GM19035 (cell line): ENCODE measurements at regions not wholly inside any gene's neighbourhood (a gene's known extent, or its start where the extent isn't known, plus 50 kb on each side); places are given as distances from the start of the nearest gene placed in this dataset.

Source experiments
- ATAC-seq: cut with Tn5 transposase; IDR thresholded peaks from one replicate; pipeline ENCODE4 v1.9.1; 2021; ENCODE audit not compliant: unreplicated experiment

DNA sequence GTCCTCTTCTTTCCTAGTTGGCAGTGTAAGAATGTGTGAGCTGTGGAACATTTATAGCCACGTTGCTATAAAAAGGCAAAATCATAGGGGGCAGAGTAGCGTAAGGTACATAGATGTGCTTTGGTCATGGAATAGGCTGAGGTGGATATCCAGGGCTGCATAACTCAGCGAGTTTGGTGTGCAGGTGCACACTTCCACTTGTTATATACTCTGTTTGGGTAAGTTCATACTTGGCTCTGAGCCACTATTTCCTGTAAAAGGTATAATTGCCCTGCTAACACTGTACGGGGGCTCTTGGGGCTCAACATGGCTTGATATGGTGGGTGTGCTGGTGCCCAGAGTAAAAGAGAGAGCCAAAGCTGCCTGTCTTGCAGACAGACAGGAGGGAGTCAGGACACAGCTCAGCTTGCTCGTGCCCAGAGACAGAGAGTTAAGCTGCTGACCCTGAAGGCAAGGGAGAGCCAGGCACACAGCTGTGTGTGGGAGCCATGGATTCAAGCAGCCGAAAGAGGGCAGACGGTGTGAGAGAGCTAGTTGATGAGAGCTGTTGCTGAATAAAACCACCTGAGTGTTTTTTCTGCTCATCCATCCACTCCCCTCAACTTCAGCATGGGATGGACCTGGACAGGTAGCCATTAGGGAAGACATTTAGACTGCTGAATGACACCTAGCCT, 126.7 kb downstream of the DKK1 start:
- ATAC-seq = no peak

- ATAC-seq = no peak
These were observed 128.5 kb downstream of the DKK1 start for GRCh38 chr10:52442576-52442975.

DNA sequence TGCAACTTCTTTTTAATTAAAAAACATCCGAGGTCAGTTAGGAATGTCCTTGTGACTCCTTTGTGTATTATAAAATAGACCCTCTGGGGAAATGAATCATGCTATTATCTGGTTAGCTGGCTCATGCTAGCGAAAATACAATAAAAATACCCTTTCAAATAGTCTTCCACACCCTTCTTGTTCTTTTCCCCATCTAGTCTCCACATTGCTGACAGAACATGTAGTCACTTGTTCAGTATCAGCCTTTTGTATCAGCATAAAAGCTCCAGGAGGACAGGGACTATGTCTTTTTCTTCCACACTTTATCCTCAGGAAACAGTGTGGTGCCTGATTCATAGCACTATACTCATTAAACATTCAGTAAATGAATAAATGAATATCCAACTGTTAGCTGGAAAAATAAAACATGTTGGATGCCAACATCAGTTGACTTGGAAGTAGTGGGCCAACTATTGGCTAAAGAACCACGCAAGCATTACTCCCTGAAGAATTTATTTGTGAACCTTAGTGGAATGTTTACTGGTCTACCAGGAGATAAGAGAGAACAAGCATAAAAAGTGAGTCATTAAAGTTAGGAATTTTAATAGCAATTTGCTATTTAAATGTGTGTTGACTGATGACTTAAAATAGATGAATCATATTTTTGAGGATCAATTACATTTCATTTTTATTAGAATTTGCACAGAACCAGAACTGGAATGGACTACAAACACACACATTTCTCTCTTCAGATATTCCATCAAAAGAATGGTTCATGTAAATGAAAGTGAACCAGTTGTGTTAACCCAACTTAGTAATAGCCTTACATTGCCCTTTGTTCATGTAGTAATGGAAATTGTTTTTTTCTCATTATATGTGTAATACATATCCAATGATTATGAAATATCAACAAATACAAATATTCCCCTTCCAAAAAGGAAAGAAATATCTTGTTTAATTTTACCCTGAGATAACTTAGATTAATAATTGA, 129.6 kb downstream of the DKK1 start:
- ATAC-seq = no peak

- ATAC-seq = no peak
These were observed 132.3 kb downstream of the DKK1 start for GRCh38 chr10:52446391-52446790.

GRCh38 chr10:52447931-52448353, 133.9 kb downstream of the DKK1 start:
- no peak for ATAC-seq

DNA sequence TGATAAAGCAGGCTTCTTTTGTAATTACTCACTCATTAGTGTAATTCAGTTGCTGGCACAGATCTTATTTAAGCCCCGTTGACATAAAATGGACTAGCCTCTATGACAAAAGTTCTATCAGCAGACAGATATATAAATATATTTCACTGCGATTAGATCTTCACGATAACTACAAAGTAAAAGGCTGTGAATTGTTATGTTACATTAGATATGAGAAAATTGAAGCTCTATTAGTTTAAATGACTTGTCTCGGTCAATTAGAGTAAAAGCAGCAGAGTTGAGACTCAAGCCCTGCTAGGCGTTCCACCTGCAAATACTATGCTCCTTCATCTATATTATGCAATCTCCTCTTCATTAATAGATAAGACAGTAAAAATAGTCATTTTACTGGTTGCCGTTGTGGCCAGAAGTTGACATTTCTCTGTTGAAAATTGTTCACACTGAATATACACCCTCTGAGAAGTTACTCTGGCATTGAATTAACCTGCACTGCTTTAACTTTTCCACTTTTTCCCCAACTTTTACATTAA, 136.7 kb downstream of the DKK1 start:
- ATAC-seq = no peak

DNA sequence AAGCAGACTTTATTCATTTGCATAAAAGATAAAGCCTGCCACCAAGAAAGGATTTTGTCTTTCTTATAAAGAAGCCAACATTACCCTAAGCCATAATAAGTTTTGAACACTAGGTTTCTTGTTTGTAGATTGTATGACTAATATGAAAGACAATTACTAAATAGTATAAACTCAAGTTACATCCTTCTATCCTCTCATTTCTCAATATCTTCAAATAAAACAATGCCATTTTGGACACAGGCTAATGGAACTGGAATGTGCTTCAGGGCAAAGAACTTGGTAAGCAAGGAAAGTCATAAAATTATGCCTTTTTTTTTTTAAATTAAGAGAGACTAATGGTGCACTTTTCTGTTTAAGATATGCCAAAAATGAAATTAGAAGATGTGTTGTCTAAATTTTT, 137.7 kb downstream of the DKK1 start:
- ATAC-seq = no peak

DNA sequence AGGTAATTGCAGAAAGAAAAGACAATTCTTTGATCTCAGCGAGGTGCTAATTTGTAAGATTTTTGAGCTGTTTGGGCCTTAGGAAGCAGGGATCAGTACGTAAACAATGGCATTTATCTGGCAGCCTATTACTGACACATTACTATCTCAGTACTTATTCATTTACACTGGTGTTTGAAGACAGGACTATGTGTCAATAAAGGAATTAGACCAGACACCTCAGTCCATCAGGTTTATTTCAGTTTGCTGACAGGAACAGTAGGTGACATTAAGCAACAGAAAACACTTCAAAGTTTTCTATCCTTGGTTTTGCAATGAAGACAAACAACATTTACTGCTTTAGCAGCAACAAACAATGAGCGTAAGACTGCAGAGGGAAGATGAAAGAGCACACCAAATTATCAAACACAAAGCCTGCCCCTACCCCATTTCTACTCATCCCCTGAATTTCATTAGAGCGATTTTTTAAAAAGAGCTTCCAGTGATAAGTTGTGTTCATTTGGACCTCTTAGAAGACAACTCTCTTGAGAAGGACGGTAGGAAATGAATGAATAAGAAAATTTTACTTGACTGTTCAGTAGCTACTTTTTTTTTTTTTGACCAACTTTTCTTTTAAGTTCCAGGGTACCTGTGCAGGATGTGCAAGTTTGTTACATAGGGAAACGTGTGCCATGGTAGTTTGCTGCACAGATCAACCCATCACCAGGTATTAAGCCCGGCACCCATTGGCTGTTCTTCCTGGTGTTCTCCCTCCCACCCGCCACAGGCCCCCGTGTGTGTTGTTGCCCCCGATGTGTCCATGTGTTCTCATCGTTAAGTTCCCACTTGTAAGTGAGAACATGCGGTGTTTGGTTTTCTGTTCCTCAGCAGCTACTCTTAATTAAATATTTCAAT, 138.8 kb downstream of the DKK1 start:
- no peak for ATAC-seq

- no peak for ATAC-seq
These were observed 139.4 kb downstream of the DKK1 start for GRCh38 chr10:52453501-52453900.

DNA sequence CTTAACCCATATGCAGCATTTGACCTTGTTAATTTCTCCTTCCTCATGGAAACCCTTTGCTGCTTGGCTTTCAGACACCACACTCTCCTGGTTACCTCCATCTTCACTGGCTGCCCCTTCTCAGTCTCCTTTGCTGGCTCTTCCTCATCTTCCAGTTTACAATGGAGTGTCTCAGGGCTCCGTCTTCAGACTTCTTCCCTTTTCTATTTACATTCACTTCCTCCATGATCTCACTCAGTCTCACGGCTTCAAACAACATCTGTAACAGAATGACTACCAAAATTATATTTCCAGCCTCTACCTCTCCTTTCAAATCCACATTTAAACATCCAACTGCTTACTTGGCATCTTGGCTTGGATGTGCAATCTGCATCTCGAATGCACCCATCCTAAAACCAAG, 140.4 kb downstream of the DKK1 start:
- ATAC-seq = no peak

GRCh38 chr10:52455098-52455497, 141.0 kb downstream of the DKK1 start:
- ATAC-seq = no peak

GRCh38 chr10:52459097-52459496, 145.0 kb downstream of the DKK1 start:
- ATAC-seq = no peak

DNA sequence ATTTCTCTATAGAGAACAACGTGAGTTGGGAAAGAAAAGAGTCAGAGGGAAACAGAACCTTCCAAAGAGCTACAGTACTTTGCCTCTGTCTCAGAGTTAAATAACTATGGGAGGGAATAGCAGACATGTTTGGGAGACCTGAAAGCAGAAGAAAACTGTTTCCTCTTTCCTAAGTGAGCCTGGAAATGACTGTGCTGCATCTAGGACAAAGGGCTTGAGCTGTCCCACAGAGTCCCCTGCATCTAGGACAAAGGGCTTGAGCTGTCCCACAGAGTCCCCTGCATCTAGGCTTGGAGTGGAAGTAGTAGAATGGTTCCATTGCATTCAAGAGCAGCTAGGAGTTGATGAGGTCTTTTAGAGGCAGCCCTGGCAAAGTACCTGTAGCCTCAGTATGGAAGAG, 149.7 kb downstream of the DKK1 start:
- ATAC-seq = no peak

- ATAC-seq = no peak
These were observed 150.5 kb downstream of the DKK1 start for GRCh38 chr10:52464368-52465124.

- no peak for ATAC-seq
These were observed 151.1 kb downstream of the DKK1 start for GRCh38 chr10:52465202-52465601.

DNA sequence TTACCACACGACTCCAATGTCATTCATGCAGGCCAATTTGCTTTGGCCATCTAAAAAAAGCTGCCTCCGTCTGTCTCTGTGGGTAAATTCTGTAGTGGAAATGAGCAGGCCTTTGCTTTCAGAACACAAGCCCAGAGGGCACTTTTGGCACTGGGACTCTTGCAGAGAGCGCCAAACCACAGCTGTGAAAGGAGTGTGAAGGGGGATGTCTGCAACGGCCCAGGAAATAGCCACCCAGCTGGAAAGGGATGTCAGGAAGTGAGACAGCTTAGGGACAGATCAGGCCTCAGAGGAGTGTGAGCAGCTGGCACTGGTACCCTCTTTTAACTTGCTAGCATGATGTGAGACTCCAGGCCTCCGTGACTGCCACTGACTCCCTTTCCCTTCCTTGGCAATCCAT, 152.4 kb downstream of the DKK1 start:
- no peak for ATAC-seq

GRCh38 chr10:52469970-52470705, 156.1 kb downstream of the DKK1 start:
- ATAC-seq = no peak

DNA sequence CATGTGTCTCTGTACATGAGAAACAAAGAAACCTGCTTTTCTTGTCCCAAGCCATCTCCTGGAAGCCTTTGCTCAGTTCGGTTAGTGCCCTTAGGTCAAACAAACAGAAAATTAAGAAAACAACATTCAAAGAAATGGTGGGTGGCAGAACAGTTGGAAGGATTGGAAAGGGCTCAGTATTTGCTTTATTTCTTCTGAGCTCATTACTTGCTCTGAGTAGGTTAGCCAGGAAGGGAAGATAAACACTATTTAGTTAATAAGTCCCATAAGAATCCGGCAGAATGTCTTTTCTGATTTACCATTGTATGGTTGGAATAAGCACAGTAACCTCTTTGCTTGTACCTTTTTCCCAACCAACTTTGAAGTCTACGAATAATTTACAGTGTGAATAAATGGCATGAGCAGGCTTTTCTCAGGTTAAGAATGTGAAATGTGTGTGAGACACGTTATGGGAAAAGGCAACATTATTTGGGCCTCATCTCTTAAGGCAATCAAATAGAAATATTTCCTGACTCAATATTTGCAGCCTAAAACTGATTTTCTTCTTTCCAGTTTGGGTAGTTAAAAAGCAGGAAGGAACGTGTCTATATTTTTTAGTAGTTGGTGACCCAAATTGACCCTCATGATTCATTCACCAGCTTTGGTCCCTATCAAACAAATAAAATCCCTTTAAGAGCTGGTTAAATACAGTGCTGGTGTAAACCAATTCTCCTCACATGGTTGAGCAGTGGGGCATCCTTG, 158.5 kb downstream of the DKK1 start:
- ATAC-seq = no peak

- ATAC-seq = no peak
These were observed 160.2 kb downstream of the DKK1 start for GRCh38 chr10:52474265-52474664.
